ENCODE measurements at regions not wholly inside any gene's neighbourhood (a gene's known extent, or its start where the extent isn't known, plus 50 kb on each side); places are given as distances from the start of the nearest gene placed in this dataset.

GRCh38 chr6:2562721-2563451 lies 187.8 kb downstream of the MYLK4 start:
- no peak for DNase-seq (ENCODE audit: low read depth)

DNA sequence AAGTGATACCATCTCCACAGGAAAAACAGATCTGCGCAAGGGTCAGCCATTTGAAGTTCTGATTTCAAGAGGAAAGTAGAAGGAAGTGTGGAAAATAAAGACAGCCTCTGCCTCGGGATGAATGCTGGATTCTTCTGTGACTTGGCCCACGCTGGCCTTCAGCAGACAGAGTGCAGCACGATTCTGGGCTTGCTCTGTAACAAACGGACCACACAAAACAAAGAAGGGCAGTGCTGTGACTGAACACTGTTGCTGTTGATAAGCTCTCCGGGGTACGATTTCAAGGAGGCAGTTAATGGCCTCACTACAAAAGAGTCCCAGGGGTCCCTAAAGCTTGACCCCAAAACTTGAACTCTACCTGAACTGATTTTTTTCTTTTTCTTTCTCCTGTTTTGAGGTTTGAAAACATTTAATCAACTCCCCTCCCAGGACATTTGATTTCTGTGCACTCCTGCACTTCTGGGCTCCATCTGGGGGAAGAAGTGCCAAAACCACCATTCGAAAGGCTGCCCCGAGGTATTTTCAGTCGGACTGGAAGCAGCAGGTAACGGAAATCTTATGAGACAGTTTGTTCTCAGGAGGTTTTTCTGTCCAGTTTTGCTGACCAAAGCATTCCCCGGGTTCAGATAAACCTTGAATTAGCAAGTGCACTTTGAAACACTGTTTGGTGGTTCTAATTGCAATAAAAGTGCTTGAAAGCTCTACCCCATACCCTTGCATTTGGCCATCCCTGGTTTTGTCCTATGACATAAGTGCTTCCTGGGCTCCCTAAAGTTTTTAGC lies 189.6 kb downstream of the MYLK4 start:
- DNase-seq (ENCODE audit: low read depth) = no peak

DNA sequence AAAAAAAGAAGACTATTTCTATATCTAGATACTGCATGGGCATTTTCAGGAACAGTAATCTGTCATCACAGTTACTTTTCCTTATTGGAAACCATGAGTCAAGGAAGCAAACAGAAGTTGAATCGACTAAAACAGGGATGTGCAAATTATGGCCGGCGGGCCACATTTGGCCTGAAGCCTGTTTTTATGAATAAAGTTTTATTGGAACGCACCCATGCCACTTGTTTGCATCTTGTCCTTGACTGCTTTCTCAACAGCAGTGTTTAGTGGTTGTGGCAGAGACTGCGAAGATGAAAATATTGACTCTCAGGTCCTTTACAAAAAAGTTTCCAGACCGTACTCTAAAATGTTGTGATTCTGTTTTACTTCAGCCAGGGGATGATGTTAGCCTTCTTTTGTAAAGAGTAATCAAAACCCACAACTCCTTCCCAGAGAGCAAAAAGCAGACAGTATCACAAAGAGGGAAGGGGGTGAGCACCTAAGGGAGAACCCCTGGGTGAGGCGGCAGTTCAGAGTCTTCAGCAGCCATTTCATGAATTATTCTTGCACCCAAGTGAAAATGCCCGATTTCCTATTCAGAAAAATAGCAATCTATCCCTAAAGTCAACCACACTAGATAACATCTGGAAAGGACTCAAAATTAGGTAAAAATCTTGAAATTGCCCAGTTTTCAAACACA lies 190.4 kb downstream of the MYLK4 start:
- no peak for DNase-seq (ENCODE audit: low read depth)

DNA sequence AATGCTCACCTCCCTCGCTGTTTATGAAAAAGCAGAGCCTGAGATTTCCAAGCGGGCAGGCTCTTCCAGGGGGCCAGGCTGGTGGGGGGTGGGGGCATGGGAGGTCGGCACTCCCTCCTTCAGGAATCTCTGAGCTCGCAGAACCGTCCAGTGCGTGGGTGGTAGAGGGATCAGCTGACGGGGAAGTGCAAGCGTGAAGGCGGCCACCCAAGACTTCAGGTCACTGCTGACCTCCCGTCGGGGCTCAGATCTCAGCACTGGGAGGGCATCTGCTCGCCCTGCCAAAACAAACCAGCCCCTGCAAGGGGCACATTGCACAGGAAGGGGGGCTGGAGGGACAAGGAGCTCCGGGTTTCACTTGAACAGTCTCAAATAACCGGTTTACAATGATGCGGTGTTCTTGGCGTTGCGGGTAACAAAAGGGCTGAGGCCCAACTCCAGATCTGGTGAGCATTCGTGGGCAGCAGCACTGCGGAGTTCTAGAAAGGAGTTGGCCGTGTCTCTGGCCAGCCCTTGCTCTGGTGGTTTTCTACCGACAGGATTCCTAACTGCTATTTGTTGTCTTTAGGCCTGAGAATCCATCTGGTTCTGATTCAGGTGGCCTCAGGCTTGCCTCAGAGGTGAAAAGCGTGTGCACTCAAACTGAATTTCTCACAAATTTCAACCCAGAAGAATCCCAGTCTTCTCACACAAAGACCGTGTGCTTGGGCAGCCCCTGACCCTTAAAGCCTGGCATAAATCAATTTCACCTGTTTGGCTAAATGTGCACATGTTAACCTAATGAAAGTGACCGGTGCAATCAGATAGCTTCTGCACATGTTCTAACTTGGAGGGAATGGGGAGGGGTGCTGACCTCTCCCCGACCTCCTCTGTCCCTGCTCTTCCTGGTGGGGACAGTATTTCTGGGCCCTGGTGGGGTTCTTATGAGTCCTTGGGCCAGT lies 191.6 kb downstream of the MYLK4 start:
- no peak for DNase-seq (ENCODE audit: low read depth)

GRCh38 chr6:2558098-2558680 lies 192.5 kb downstream of the MYLK4 start:
- no peak for DNase-seq (ENCODE audit: low read depth)

DNA sequence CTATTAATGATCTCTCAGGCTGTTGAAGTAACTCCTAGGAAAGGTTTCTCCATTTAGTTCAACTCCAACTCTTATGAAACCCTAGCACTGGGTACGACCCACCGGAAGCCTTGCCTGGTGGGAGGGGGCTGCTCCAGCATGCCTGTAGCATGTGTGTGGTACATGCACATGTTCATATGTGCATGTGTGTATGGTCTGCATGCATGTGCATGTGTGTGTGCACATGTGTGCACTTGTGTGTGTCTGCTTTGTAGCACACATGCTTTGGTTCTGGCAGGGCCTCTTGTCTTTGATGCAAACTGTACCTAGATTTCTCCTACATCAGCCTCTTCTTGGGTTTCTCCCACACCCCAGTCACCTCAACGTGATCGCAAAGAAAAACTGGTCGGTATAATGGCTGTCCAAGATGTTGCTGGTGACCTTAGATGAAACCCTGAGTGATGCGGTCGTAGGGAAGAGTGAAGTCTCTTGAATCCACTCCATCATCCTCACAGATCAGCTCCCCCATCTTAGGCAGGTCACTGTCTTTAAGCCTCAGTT lies 193.5 kb downstream of the MYLK4 start:
- no peak for DNase-seq (ENCODE audit: low read depth)

DNA sequence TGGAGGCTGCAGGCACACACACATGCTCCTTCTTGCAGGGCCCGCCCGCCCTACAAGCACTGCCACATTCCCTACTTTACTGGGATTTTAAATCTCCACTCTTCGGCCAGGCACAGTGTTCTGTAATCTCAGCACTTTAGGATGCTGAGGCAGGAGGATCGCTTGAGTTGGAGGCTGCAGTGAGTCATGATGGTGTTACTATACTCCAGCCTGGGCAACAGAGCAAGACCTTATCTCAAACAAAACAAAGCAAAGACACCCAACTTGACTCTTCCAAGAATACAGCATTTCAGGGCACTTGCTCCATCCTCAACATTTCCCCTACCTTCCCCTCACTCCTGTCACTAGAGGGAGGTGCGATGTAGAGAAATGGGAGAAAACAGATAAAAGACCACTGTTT lies 194.0 kb downstream of the MYLK4 start:
- no peak for DNase-seq (ENCODE audit: low read depth)

DNA sequence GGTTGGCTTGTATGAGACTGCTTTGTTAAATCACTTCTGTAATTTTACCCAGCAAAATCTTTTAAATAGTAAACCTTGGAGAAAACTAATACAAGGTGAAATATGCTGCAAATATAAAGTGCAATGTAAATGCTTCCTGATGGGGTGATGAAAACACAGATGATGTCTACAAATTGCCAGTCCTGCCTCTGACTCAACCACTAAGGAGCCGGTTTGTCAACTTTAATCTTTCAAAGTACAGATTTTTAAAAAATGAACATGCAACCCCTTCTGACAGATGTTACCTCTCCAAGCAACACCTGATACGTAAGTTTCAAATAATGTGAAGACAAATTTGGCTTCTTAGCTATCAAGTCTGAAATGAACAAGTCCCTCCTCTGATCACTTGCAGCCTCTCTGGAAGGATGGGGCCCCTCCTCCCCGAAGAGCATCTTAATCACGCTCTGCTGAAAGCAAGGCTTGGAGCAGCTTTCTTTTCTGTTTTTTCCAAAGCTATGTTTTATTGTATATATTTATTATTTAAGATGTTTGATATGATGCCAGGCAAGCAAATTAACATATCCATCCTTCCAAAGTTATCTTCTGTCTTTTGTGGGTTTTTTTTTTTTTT lies 196.0 kb downstream of the MYLK4 start:
- DNase-seq (ENCODE audit: low read depth) = no peak

GRCh38 chr6:2552526-2553154 lies 198.1 kb downstream of the MYLK4 start:
- no peak for DNase-seq (ENCODE audit: low read depth)

DNA sequence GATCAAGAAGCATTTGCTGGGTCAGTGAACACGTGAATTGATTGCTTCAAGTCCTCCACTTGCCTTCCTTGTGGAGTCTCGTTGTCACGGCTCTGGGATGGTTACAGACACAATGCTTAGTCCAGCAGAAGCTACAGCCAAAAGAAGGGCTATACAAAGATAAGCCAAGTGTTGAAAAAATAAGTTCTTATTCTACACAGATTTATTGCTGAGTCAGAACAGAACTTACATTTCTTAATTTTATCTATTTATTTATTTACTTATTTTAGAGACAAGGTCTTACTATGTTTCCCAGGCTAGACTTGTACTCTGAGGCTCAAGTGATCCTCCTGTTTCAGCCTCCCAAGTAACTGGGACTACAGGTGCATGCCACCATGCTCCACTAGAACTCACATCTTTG lies 199.0 kb downstream of the MYLK4 start:
- no peak for DNase-seq (ENCODE audit: low read depth)

DNA sequence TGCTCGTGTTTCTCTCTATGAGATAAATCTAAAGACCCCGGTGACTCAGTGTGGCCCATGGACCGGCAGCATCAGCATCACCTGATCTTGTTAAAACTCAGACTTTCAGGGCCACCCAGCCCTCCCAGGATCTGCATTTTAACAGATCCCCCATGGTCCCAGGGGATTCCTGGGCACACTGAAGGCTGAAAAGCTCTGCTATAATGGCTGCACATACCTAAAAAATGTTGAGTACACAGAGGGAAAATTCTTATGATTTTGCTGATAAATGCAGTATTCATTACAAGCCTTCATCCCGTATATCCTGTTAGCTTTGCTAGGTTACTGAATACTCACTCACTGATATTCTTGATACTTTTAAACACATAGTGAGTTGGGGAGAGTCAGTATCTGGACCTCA lies 200.5 kb downstream of the MYLK4 start:
- no peak for DNase-seq (ENCODE audit: low read depth)

GRCh38 chr6:2549834-2550233 lies 200.9 kb downstream of the MYLK4 start:
- DNase-seq (ENCODE audit: low read depth) = no peak

GRCh38 chr6:2547355-2547754 lies 203.4 kb downstream of the MYLK4 start:
- no peak for DNase-seq (ENCODE audit: low read depth)

GRCh38 chr6:2546901-2547300 lies 203.8 kb downstream of the MYLK4 start:
- DNase-seq (ENCODE audit: low read depth) = no peak

- no peak for DNase-seq (ENCODE audit: low read depth)
These were observed 205.2 kb downstream of the MYLK4 start for GRCh38 chr6:2545383-2546038.

DNA sequence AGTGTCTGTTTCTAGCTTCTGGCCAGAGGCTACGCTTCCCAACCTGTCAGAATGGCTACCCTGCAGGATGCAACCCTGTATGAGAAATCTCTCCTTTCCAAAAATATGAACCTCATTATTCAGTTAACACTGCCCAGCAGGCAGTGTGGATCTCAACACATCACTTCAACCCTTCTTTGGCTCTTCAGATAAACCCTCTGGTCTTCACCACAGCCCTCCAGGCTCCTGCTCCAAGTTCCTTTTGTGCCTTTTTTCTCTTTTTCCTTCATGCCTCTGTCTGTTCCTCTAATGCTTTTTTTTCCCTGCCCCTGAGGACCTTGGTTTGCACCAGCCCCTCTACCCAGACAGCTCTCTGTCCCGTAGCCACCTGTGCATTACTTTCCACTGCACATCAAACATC lies 207.4 kb downstream of the MYLK4 start:
- no peak for DNase-seq (ENCODE audit: low read depth)

- DNase-seq (ENCODE audit: low read depth) = no peak
These were observed 207.9 kb downstream of the MYLK4 start for GRCh38 chr6:2542858-2543218.

- DNase-seq (ENCODE audit: low read depth) = no peak
These were observed 208.4 kb downstream of the MYLK4 start for GRCh38 chr6:2542101-2542857.

GRCh38 chr6:2536451-2536850 lies 214.3 kb downstream of the MYLK4 start:
- DNase-seq (ENCODE audit: low read depth) = no peak
